Activated CD8-positive, alpha-beta memory T cell treated with anti-CD3 and anti-CD28 coated beads, Interleukin-2, amount 50 U/mL, for 1 hour (primary cell): ENCODE measurements at regions not wholly inside any gene's neighbourhood (a gene's known extent, or its start where the extent isn't known, plus 50 kb on each side); places are given as distances from the start of the nearest gene placed in this dataset.

Experiments used
- DNase-seq: peaks from one replicate; pipeline ENCODE4 v3.0.0-alpha.2; 2020; ENCODE audit errors: extremely low read depth

- no peak for DNase-seq
Measured at GRCh38 chr20:63087236-63087871, 80.6 kb upstream of the BHLHE23 start.

GRCh38 chr20:63086421-63087235, 79.9 kb upstream of the BHLHE23 start:
- DNase-seq: no peak

GRCh38 chr20:63085151-63085861, 78.5 kb upstream of the BHLHE23 start:
- DNase-seq: no peak

- DNase-seq: no peak
Measured at GRCh38 chr20:63084563-63084927, 77.8 kb upstream of the BHLHE23 start.

GRCh38 chr20:63083831-63084562, 77.2 kb upstream of the BHLHE23 start:
- no peak for DNase-seq

- DNase-seq: no peak
Measured at GRCh38 chr20:63082939-63083735, 76.4 kb upstream of the BHLHE23 start.

- no peak for DNase-seq
Measured at GRCh38 chr20:63082308-63082938, 75.7 kb upstream of the BHLHE23 start.

- DNase-seq: no peak
Measured at GRCh38 chr20:63081831-63082230, 75.1 kb upstream of the BHLHE23 start.

- no peak for DNase-seq
Measured at GRCh38 chr20:63081351-63081750, 74.6 kb upstream of the BHLHE23 start.

GRCh38 chr20:63080811-63081210, 74.0 kb upstream of the BHLHE23 start:
- no peak for DNase-seq

GRCh38 chr20:63080411-63080810, 73.6 kb upstream of the BHLHE23 start:
- DNase-seq: no peak

GRCh38 chr20:63079971-63080370, 73.2 kb upstream of the BHLHE23 start:
- DNase-seq: no peak

- no peak for DNase-seq
Measured at GRCh38 chr20:63077705-63078104, 70.9 kb upstream of the BHLHE23 start.

- no peak for DNase-seq
Measured at GRCh38 chr20:63076421-63076820, 69.7 kb upstream of the BHLHE23 start.

GRCh38 chr20:63074631-63075030, 67.9 kb upstream of the BHLHE23 start:
- DNase-seq: no peak

- no peak for DNase-seq
Measured at GRCh38 chr20:63074182-63074581, 67.4 kb upstream of the BHLHE23 start.

- no peak for DNase-seq
Measured at GRCh38 chr20:63073738-63074065, 66.9 kb upstream of the BHLHE23 start.

GRCh38 chr20:63072991-63073737, 66.4 kb upstream of the BHLHE23 start:
- no peak for DNase-seq

GRCh38 chr20:63072231-63072791, 65.5 kb upstream of the BHLHE23 start:
- no peak for DNase-seq
